Activated B cell treated with CpG ODN at 0.5 μM for 24 hours (primary cell): ENCODE measurements at regions not wholly inside any gene's neighbourhood (a gene's known extent, or its start where the extent isn't known, plus 50 kb on each side); places are given as distances from the start of the nearest gene placed in this dataset.

Experiments used
- ATAC-seq: fragments of 200-7000 bp; cut with Tn5 transposase; one replicate; pipeline ENCODE4 v1.10.0; 2021; ENCODE audit warnings: low read depth, mild to moderate bottlenecking, moderate library complexity
- CTCF ChIA-PET: fragments of 350-600 bp; sonication (Branson Sonifier 250); formaldehyde crosslinking; loops from one replicate; lab custom pipeline; 2021; ENCODE audit warnings: antibody characterized with exemption; lab: Charles Lee
- POLR2A ChIA-PET: fragments of 350-600 bp; sonication (Branson Sonifier 250); formaldehyde crosslinking; loops from one replicate; lab custom pipeline; 2021; ENCODE audit warnings: antibody characterized with exemption; lab: Charles Lee
- DNase-seq: peaks from one replicate; pipeline ENCODE4 v3.0.0; 2022
- H3K27ac Mint-ChIP-seq: one replicate; pipeline ENCODE4 v1.8.0; 2020; ENCODE audit warnings: mixed read lengths
- H3K27me3 Mint-ChIP-seq: one replicate; pipeline ENCODE4 v1.8.0; 2021; ENCODE audit warnings: mixed read lengths
- H3K36me3 Mint-ChIP-seq: one replicate; pipeline ENCODE4 v1.8.0; 2021; ENCODE audit warnings: low read depth, mixed read lengths
- H3K4me1 Mint-ChIP-seq: one replicate; pipeline ENCODE4 v1.8.0; 2021; ENCODE audit warnings: mixed read lengths
- H3K4me3 Mint-ChIP-seq: one replicate; pipeline ENCODE4 v1.8.0; 2020; ENCODE audit warnings: mild to moderate bottlenecking, mixed read lengths
- H3K9me3 Mint-ChIP-seq: one replicate; pipeline ENCODE4 v1.8.0; 2020; ENCODE audit warnings: mixed read lengths
- intact Hi-C: fragments of 100-400 bp; cut with micrococcal nuclease; formaldehyde crosslinking; loops from one replicate; pipeline ENCODE4 v1.15.1; 2024
- TF ChIP-seq, protein P1 (sequence below): fragments of 200-600 bp; IDR thresholded peaks from one replicate; pipeline ENCODE4 v1.8.0; 2022; ENCODE audit warnings: antibody characterized with exemption, mild to moderate bottlenecking

DNA sequence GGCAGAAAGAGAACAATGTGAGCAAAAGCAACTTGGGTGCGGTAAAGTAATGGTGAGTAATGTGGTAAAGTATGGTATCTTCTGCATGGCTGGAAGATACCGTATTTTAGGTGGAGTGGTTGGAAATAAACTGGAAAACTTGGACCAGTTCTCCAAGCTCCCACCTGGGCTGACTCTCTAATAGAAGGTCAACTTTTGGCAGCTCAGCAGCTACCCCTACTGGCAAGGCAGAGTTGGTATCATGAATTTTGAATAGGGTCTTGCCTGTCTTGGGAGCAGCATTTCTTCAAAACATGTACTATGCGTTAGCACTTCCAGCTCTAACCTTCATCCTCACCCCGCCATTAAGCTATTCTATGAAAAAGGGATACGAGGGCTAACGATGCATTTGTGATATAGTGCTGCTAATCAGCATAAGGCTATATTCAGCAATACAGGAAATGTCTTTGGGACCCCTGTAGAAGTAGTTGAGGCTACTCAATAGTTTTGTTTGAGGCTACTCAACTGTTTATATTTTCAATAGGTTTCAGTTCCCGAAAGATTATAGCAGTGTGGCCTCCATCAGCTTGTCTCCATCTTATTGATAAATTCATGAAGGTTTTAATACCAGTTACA lies 276.3 kb upstream of the FAR2 start:
- POLR2A ChIA-PET = no interaction called here
- DNase-seq (no peak), ATAC-seq (no peak)
- intact Hi-C loops = no loop called here
- CTCF ChIA-PET = no interaction called here
- no peaks in the 10 kb centered on the region for H3K36me3 Mint-ChIP-seq
- no peaks in the 10 kb centered on the region for H3K4me1 Mint-ChIP-seq
- H3K4me3 Mint-ChIP-seq = no peak overlapping the region
- H3K27ac Mint-ChIP-seq = no peak overlapping the region
- peaks cover 2% of the 10 kb centered on the region for H3K9me3 Mint-ChIP-seq
- no peaks in the 10 kb centered on the region for H3K27me3 Mint-ChIP-seq
- TF ChIP-seq, protein P1, sequence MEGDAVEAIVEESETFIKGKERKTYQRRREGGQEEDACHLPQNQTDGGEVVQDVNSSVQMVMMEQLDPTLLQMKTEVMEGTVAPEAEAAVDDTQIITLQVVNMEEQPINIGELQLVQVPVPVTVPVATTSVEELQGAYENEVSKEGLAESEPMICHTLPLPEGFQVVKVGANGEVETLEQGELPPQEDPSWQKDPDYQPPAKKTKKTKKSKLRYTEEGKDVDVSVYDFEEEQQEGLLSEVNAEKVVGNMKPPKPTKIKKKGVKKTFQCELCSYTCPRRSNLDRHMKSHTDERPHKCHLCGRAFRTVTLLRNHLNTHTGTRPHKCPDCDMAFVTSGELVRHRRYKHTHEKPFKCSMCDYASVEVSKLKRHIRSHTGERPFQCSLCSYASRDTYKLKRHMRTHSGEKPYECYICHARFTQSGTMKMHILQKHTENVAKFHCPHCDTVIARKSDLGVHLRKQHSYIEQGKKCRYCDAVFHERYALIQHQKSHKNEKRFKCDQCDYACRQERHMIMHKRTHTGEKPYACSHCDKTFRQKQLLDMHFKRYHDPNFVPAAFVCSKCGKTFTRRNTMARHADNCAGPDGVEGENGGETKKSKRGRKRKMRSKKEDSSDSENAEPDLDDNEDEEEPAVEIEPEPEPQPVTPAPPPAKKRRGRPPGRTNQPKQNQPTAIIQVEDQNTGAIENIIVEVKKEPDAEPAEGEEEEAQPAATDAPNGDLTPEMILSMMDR = no peak

DNA sequence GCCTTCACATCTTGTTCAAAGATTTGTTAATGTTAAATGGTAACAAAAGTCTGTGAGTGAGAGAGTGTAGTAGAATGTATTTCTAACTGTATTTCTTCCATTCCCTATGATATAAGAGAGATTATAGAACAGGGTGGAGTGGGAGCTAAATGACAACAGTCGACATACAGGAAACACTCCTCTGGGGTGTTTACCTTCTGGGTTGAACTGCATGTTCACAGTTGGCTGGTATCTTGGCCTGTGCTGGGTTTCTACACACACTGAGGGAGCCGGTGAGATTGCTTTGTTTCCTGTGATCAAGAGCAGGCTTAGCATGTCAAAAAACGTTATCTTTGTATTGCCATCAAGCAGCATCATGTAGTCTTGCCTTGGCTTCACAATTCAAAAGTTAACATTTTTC lies 274.3 kb upstream of the FAR2 start:
- POLR2A ChIA-PET = no interaction called here
- Mint-ChIP-seq H3K4me1 (no peaks in the 10 kb centered on the region), H3K9me3 (peaks cover 2% of the 10 kb centered on the region), H3K27me3 (no peaks in the 10 kb centered on the region), H3K4me3 (no peak overlapping the region), H3K36me3 (no peaks in the 10 kb centered on the region), H3K27ac (no peak overlapping the region)
- DNase-seq = no peak
- ATAC-seq = no peak
- TF ChIP-seq, protein P1 = no peak
- CTCF ChIA-PET = no interaction called here
- intact Hi-C loops = no loop called here

- CTCF ChIA-PET = no interaction called here
- DNase-seq (no peak), ATAC-seq (no peak)
- Mint-ChIP-seq H3K27ac (no peak overlapping the region), H3K9me3 (peaks cover 2% of the 10 kb centered on the region), H3K4me3 (no peak overlapping the region), H3K36me3 (no peaks in the 10 kb centered on the region), H3K4me1 (no peaks in the 10 kb centered on the region), H3K27me3 (no peaks in the 10 kb centered on the region)
- TF ChIP-seq, protein P1 = no peak
- POLR2A ChIA-PET = no interaction called here
- intact Hi-C loops = no loop called here
Observed at GRCh38 chr12:28876196-28876798, 272.8 kb upstream of the FAR2 start.

DNA sequence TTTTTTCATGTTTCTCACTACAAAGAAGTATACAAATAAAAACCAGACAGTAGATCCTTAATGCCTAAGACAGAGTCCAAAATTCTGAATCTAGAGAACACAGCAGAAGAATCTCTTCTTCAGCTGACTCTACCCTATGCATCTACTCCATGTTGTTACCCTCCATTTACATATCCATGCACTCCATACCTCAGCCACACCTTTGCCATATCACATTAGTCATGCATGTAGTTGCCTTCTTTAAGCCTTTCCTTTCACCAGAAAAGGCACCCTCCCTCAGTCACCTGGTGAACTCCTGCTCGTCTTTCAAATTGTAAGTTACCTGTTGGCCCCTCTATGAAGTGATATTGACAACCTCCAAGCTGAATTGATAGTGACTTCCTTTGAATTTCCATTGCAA lies 271.2 kb upstream of the FAR2 start:
- no peak overlapping the region for H3K27ac Mint-ChIP-seq
- H3K4me1 Mint-ChIP-seq = no peaks in the 10 kb centered on the region
- ATAC-seq (no peak), DNase-seq (no peak)
- CTCF ChIA-PET = no interaction called here
- H3K27me3 Mint-ChIP-seq = no peaks in the 10 kb centered on the region
- no peaks in the 10 kb centered on the region for H3K9me3 Mint-ChIP-seq
- TF ChIP-seq, protein P1 = no peak
- intact Hi-C loops = no loop called here
- H3K4me3 Mint-ChIP-seq = no peak overlapping the region
- no peaks in the 10 kb centered on the region for H3K36me3 Mint-ChIP-seq
- POLR2A ChIA-PET = no interaction called here

DNA sequence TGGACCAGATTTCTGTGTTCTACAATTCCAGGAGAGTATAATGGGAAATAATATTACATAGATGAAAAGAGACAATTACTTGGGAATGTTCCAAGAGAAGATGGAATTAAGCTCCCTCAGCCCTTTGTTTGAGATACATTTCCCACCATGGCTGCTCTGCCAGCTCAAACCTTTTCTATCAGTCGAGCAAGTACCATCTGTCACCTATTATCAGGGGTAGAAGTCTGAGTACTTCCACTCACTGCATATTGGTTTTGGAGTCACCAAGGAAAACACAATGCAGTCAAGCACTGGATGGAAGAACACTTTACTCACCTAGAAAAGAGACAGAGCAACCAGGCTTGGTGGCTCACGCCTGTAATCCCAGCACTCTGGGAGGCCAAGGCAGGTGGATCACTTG lies 270.4 kb upstream of the FAR2 start:
- DNase-seq = no peak
- H3K4me1 Mint-ChIP-seq = no peaks in the 10 kb centered on the region
- H3K27me3 Mint-ChIP-seq = no peaks in the 10 kb centered on the region
- no peaks in the 10 kb centered on the region for H3K9me3 Mint-ChIP-seq
- no peak for ATAC-seq
- TF ChIP-seq, protein P1 = no peak
- no peak overlapping the region for H3K27ac Mint-ChIP-seq
- no peak overlapping the region for H3K4me3 Mint-ChIP-seq
- H3K36me3 Mint-ChIP-seq = no peaks in the 10 kb centered on the region
- ChIA-PET CTCF (no interaction called here), POLR2A (no interaction called here)
- intact Hi-C loops = no loop called here
